ENCODE measurements at regions not wholly inside any gene's neighbourhood (a gene's known extent, or its start where the extent isn't known, plus 50 kb on each side); places are given as distances from the start of the nearest gene placed in this dataset.

GRCh38 chr9:136611606-136612005 is 51.1 kb upstream of the EGFL7 start:
- Histone ChIP-seq H3K4me1 (ENCODE audit: control insufficient read depth in 2 of 2, insufficient read depth in 2 of 2, low read length in 1 of 2) (peaks cover 0 to 15% of the 10 kb centered on the region in 2 donors), H3K36me3 (ENCODE audit: control insufficient read depth in 2 of 2, insufficient read depth in 2 of 2, low read length in 1 of 2) (no peaks in the 10 kb centered on the region), H3K27me3 (ENCODE audit: control insufficient read depth in 1 of 2, insufficient read depth in 2 of 2, low read length in 2 of 2) (no peaks in the 10 kb centered on the region), H3K27ac (ENCODE audit: low read depth in 2 of 2, low read length in 1 of 2) (no peak overlapping the region), H3K9me3 (ENCODE audit: control insufficient read depth in 2 of 2, insufficient read depth in 1 of 2, low read depth in 1 of 2, low read length in 1 of 2) (no peaks in the 10 kb centered on the region), H3K4me3 (ENCODE audit: low read depth in 1 of 2, low read length in 2 of 2) (no peak overlapping the region)
- WGBS, 2 donors, result 85 to 89% methylated on average over 24 of the region's 24 CpGs

- H3K27ac ChIP-seq (ENCODE audit: low read depth in 2 of 2, low read length in 1 of 2), result no peak overlapping the region
- no peaks in the 10 kb centered on the region for H3K36me3 ChIP-seq (ENCODE audit: control insufficient read depth in 2 of 2, insufficient read depth in 2 of 2, low read length in 1 of 2)
- H3K9me3 ChIP-seq (ENCODE audit: control insufficient read depth in 2 of 2, insufficient read depth in 1 of 2, low read depth in 1 of 2, low read length in 1 of 2), result no peaks in the 10 kb centered on the region
- no peak overlapping the region for H3K4me3 ChIP-seq (ENCODE audit: low read depth in 1 of 2, low read length in 2 of 2)
- 76 to 89% methylated on average over 8 to 11 of the region's 11 CpGs for WGBS, 2 donors
- peaks cover 4 to 18% of the 10 kb centered on the region in 2 donors for H3K4me1 ChIP-seq (ENCODE audit: control insufficient read depth in 2 of 2, insufficient read depth in 2 of 2, low read length in 1 of 2)
- H3K27me3 ChIP-seq (ENCODE audit: control insufficient read depth in 1 of 2, insufficient read depth in 2 of 2, low read length in 2 of 2), result no peaks in the 10 kb centered on the region
Observed at GRCh38 chr9:136611119-136611518, 51.6 kb upstream of the EGFL7 start.

GRCh38 chr9:136610426-136610825 is 52.3 kb upstream of the EGFL7 start:
- Histone ChIP-seq H3K4me3 (ENCODE audit: low read depth in 1 of 2, low read length in 2 of 2) (no peak overlapping the region), H3K27me3 (ENCODE audit: control insufficient read depth in 1 of 2, insufficient read depth in 2 of 2, low read length in 2 of 2) (no peaks in the 10 kb centered on the region), H3K36me3 (ENCODE audit: control insufficient read depth in 2 of 2, insufficient read depth in 2 of 2, low read length in 1 of 2) (no peaks in the 10 kb centered on the region), H3K27ac (ENCODE audit: low read depth in 2 of 2, low read length in 1 of 2) (no peak overlapping the region), H3K9me3 (ENCODE audit: control insufficient read depth in 2 of 2, insufficient read depth in 1 of 2, low read depth in 1 of 2, low read length in 1 of 2) (no peaks in the 10 kb centered on the region), H3K4me1 (ENCODE audit: control insufficient read depth in 2 of 2, insufficient read depth in 2 of 2, low read length in 1 of 2) (peaks cover 5 to 15% of the 10 kb centered on the region in 2 donors)
- 70 to 73% methylated on average over 14 of the region's 14 CpGs for WGBS, 2 donors

DNA sequence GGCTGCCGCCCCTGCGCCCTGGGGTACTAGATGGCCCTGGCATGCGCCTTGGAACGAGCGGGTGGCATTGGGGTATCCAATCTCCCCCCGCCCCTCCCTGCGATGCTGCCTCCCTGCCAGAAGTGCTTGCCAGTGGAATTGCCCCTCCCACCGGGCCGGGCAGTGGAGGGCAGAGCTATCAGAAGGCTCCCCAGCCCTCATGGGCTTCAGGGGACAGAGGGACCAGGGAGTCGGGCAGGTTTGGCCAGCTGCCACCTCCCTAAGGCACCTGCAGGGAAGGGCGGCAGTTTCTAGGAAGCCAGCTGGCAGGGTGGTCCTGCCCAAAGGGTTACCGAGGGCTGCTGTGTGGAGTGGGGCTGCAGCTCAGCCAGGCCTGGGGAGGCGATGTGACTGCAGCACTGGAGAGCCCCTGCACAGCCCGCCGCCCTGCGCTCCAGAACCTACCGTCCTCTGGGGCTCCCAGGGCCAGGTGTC is 52.8 kb upstream of the EGFL7 start:
- whole genome bisulfite sequencing, 2 donors, result 63 to 73% methylated on average over 17 of the region's 17 CpGs
- H3K9me3 ChIP-seq (ENCODE audit: control insufficient read depth in 2 of 2, insufficient read depth in 1 of 2, low read depth in 1 of 2, low read length in 1 of 2), result no peaks in the 10 kb centered on the region
- no peaks in the 10 kb centered on the region for H3K36me3 ChIP-seq (ENCODE audit: control insufficient read depth in 2 of 2, insufficient read depth in 2 of 2, low read length in 1 of 2)
- H3K27ac ChIP-seq (ENCODE audit: low read depth in 2 of 2, low read length in 1 of 2), result no peak overlapping the region
- H3K27me3 ChIP-seq (ENCODE audit: control insufficient read depth in 1 of 2, insufficient read depth in 2 of 2, low read length in 2 of 2), result no peaks in the 10 kb centered on the region
- H3K4me1 ChIP-seq (ENCODE audit: control insufficient read depth in 2 of 2, insufficient read depth in 2 of 2, low read length in 1 of 2), result peaks cover 5 to 14% of the 10 kb centered on the region in 2 donors
- H3K4me3 ChIP-seq (ENCODE audit: low read depth in 1 of 2, low read length in 2 of 2), result no peak overlapping the region

GRCh38 chr9:136609160-136609475 is 53.6 kb upstream of the EGFL7 start:
- Histone ChIP-seq H3K27ac (ENCODE audit: low read depth in 2 of 2, low read length in 1 of 2) (no peak overlapping the region), H3K4me1 (ENCODE audit: control insufficient read depth in 2 of 2, insufficient read depth in 2 of 2, low read length in 1 of 2) (peaks cover 5 to 17% of the 10 kb centered on the region in 2 donors), H3K4me3 (ENCODE audit: low read depth in 1 of 2, low read length in 2 of 2) (no peak overlapping the region), H3K9me3 (ENCODE audit: control insufficient read depth in 2 of 2, insufficient read depth in 1 of 2, low read depth in 1 of 2, low read length in 1 of 2) (no peaks in the 10 kb centered on the region), H3K36me3 (ENCODE audit: control insufficient read depth in 2 of 2, insufficient read depth in 2 of 2, low read length in 1 of 2) (no peaks in the 10 kb centered on the region), H3K27me3 (ENCODE audit: control insufficient read depth in 1 of 2, insufficient read depth in 2 of 2, low read length in 2 of 2) (no peaks in the 10 kb centered on the region)
- WGBS, 2 donors, result 88% methylated on average over 5 to 6 of the region's 6 CpGs

DNA sequence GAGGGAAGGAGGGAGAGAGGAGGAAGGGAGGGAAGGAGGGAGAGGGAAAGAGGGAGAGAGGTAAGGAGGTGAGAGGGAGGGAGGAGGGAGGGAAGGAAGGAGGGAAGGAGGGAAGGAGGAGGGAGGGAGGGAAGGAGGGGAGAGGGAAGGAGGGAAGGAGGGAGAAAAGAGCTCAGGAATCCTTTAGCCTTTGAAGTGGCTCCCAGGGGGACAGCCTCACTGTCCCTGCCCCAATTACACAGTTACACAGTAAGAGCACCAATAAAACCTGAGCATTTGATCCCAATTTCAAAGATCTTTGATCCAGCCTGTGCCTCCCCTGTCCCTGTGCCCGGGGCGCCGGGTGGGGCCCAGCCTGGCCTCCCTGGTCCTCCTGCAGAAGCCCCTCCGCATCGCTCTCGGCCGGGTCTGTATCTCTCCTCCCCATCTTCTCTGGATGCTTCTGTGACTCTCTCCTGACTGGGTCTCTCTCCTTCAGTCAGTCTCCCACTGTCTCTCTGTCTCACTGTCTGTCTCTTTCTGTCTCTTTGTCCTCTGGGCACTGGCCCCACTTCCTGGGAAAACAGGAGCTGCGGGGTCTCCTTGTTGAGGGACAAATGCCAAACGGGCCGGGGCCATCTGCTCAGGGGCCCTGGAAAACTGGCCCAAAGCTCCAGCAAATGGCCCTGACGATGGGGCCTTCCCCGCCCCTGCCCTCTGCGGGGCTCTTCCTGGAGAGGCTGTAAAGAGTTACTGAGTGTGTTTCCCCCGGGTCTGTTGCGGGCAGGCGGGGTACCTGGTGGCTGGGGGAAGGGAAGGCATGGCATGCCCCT is 54.2 kb upstream of the EGFL7 start:
- no peaks in the 10 kb centered on the region for H3K36me3 ChIP-seq (ENCODE audit: control insufficient read depth in 2 of 2, insufficient read depth in 2 of 2, low read length in 1 of 2)
- H3K27ac ChIP-seq (ENCODE audit: low read depth in 2 of 2, low read length in 1 of 2), result no peak overlapping the region
- H3K4me1 ChIP-seq (ENCODE audit: control insufficient read depth in 2 of 2, insufficient read depth in 2 of 2, low read length in 1 of 2), result peaks cover 5 to 17% of the 10 kb centered on the region in 2 donors
- 55 to 59% methylated on average over 16 of the region's 16 CpGs for WGBS, 2 donors
- no peaks in the 10 kb centered on the region for H3K9me3 ChIP-seq (ENCODE audit: control insufficient read depth in 2 of 2, insufficient read depth in 1 of 2, low read depth in 1 of 2, low read length in 1 of 2)
- no peaks in the 10 kb centered on the region for H3K27me3 ChIP-seq (ENCODE audit: control insufficient read depth in 1 of 2, insufficient read depth in 2 of 2, low read length in 2 of 2)
- no peak overlapping the region for H3K4me3 ChIP-seq (ENCODE audit: low read depth in 1 of 2, low read length in 2 of 2)

GRCh38 chr9:136607334-136607919 is 55.3 kb upstream of the EGFL7 start:
- H3K4me3 ChIP-seq (ENCODE audit: low read depth in 1 of 2, low read length in 2 of 2), result no peak overlapping the region
- H3K27me3 ChIP-seq (ENCODE audit: control insufficient read depth in 1 of 2, insufficient read depth in 2 of 2, low read length in 2 of 2), result no peaks in the 10 kb centered on the region
- no peaks in the 10 kb centered on the region for H3K36me3 ChIP-seq (ENCODE audit: control insufficient read depth in 2 of 2, insufficient read depth in 2 of 2, low read length in 1 of 2)
- 87 to 91% methylated on average over 17 of the region's 17 CpGs for whole genome bisulfite sequencing, 2 donors
- peaks cover 5 to 17% of the 10 kb centered on the region in 2 donors for H3K4me1 ChIP-seq (ENCODE audit: control insufficient read depth in 2 of 2, insufficient read depth in 2 of 2, low read length in 1 of 2)
- H3K27ac ChIP-seq (ENCODE audit: low read depth in 2 of 2, low read length in 1 of 2), result no peak overlapping the region
- no peaks in the 10 kb centered on the region for H3K9me3 ChIP-seq (ENCODE audit: control insufficient read depth in 2 of 2, insufficient read depth in 1 of 2, low read depth in 1 of 2, low read length in 1 of 2)

GRCh38 chr9:136606687-136607333 is 55.9 kb upstream of the EGFL7 start:
- peaks cover 5 to 17% of the 10 kb centered on the region in 2 donors for H3K4me1 ChIP-seq (ENCODE audit: control insufficient read depth in 2 of 2, insufficient read depth in 2 of 2, low read length in 1 of 2)

GRCh38 chr9:136605988-136606660 is 56.6 kb upstream of the EGFL7 start:
- Histone ChIP-seq H3K9me3 (ENCODE audit: control insufficient read depth in 2 of 2, insufficient read depth in 1 of 2, low read depth in 1 of 2, low read length in 1 of 2) (no peaks in the 10 kb centered on the region), H3K4me1 (ENCODE audit: control insufficient read depth in 2 of 2, insufficient read depth in 2 of 2, low read length in 1 of 2) (peaks cover 5 to 17% of the 10 kb centered on the region in 2 donors), H3K27me3 (ENCODE audit: control insufficient read depth in 1 of 2, insufficient read depth in 2 of 2, low read length in 2 of 2) (no peaks in the 10 kb centered on the region), H3K36me3 (ENCODE audit: control insufficient read depth in 2 of 2, insufficient read depth in 2 of 2, low read length in 1 of 2) (no peaks in the 10 kb centered on the region), H3K27ac (ENCODE audit: low read depth in 2 of 2, low read length in 1 of 2) (no peak overlapping the region), H3K4me3 (ENCODE audit: low read depth in 1 of 2, low read length in 2 of 2) (no peak overlapping the region)
- WGBS, 2 donors, result 61 to 66% methylated on average over 17 of the region's 17 CpGs

More at GRCh38 chr9:136606687-136607333, 55.9 kb upstream of the EGFL7 start:
- Histone ChIP-seq H3K27me3 (ENCODE audit: control insufficient read depth in 1 of 2, insufficient read depth in 2 of 2, low read length in 2 of 2) (no peaks in the 10 kb centered on the region), H3K36me3 (ENCODE audit: control insufficient read depth in 2 of 2, insufficient read depth in 2 of 2, low read length in 1 of 2) (no peaks in the 10 kb centered on the region), H3K9me3 (ENCODE audit: control insufficient read depth in 2 of 2, insufficient read depth in 1 of 2, low read depth in 1 of 2, low read length in 1 of 2) (no peaks in the 10 kb centered on the region), H3K4me3 (ENCODE audit: low read depth in 1 of 2, low read length in 2 of 2) (no peak overlapping the region), H3K27ac (ENCODE audit: low read depth in 2 of 2, low read length in 1 of 2) (no peak overlapping the region)
- WGBS, 2 donors, result 63 to 65% methylated on average over 19 of the region's 19 CpGs

Measured in esophagus (tissue), 2 donors.